H1 (cell line): ENCODE measurements at regions not wholly inside any gene's neighbourhood (a gene's known extent, or its start where the extent isn't known, plus 50 kb on each side); places are given as distances from the start of the nearest gene placed in this dataset.

Experiments used
- FOSL1 ChIP-seq: IDR thresholded peaks from 2 replicates; pipeline ENCODE4 v1.6.1; 2011; ENCODE audit warnings: mild to moderate bottlenecking, low read depth, low read length, moderate library complexity; ENCODE audit not compliant: insufficient read depth
- RFX5 ChIP-seq: IDR thresholded peaks from 2 replicates; pipeline ENCODE4 v1.6.1; 2011; ENCODE audit warnings: low read depth, low read length, improper control_type of control experiment, borderline replicate concordance

- TF ChIP-seq FOSL1 (no peak), RFX5 (no peak)
These were observed 388.7 kb upstream of the FMR1 start (continued) for GRCh38 chrX:147522981-147523380.
